K562 (cell line): ENCODE measurements at regions not wholly inside any gene's neighbourhood (a gene's known extent, or its start where the extent isn't known, plus 50 kb on each side); places are given as distances from the start of the nearest gene placed in this dataset.

ENCODE experiments used
- ASH1L ChIP-seq: fragments of 450-650 bp; IDR thresholded peaks from 2 replicates; pipeline ENCODE4 v1.6.1; 2018; ENCODE audit warnings: borderline replicate concordance, mild to moderate bottlenecking, low read depth; ENCODE audit not compliant: partially characterized antibody
- CC2D1A ChIP-seq: fragments of 450-650 bp; IDR thresholded peaks from 2 replicates; pipeline ENCODE4 v1.6.1; 2017; ENCODE audit warnings: mild to moderate bottlenecking
- ETV5 ChIP-seq: sonication (generic); formaldehyde crosslinking; IDR thresholded peaks from 2 replicates; pipeline ENCODE4 v1.4.0; 2020; ENCODE audit warnings: low read depth, mild to moderate bottlenecking, missing genetic modification reagents
- REST ChIP-seq, 2 experiments: fragments of 450-650 bp; formaldehyde crosslinking in 1 of 2; IDR thresholded peaks; 2 replicates each; pipeline versions ENCODE4 v1.4.0 to v1.6.1; 2014 to 2020; ENCODE audit warnings: mild to moderate bottlenecking in 2 of 2, borderline replicate concordance in 1 of 2, low read depth in 1 of 2
- TFE3 ChIP-seq: fragments of 450-650 bp; formaldehyde crosslinking; IDR thresholded peaks from 2 replicates; pipeline ENCODE4 v1.4.0; 2020; ENCODE audit warnings: mild to moderate bottlenecking, mixed read lengths
- USF1 ChIP-seq: sonication (generic); formaldehyde crosslinking; IDR thresholded peaks from 2 replicates; pipeline ENCODE4 v1.9.0; 2022; ENCODE audit warnings: mild to moderate bottlenecking, missing genetic modification reagents
- ZBTB40 ChIP-seq, 2 experiments: fragments of 450-650 bp in 1 of 2; sonication (generic) in 1 of 2; formaldehyde crosslinking in 1 of 2; IDR thresholded peaks; 2 replicates each; pipeline versions ENCODE4 v1.7.1 to v1.9.0; 2016 to 2022; ENCODE audit warnings: inconsistent platforms in 1 of 2, mild to moderate bottlenecking in 1 of 2, missing genetic modification reagents in 1 of 2

- TF ChIP-seq REST (IDR thresholded peaks at IDR 0.05; ENCODE audit: borderline replicate concordance), result peak; percentile 39; the same call in 1 of the 2 replicates
- no peak for TF ChIP-seq REST (CRISPR knock-in tag; IDR thresholded peaks at IDR 0.05; ENCODE audit: low read depth)
- peak; percentile 89 for TF ChIP-seq USF1 (CRISPR knock-in tag)
- TF ChIP-seq ASH1L, result peak; percentile 79
- 0 out of 2 replicates have a peak, but pooled peaks have one; percentile 18 for TF ChIP-seq ZBTB40 (IDR thresholded peaks at IDR 0.05)
- TF ChIP-seq ZBTB40 (CRISPR knock-in tag; IDR thresholded peaks at IDR 0.05), result no peak
- TF ChIP-seq CC2D1A, result peak; percentile 42; the same call in 1 of the 2 replicates
- peak; percentile 91 for TF ChIP-seq TFE3 (CRISPR knock-in tag)
- TF ChIP-seq ETV5 (CRISPR knock-in tag), result no peak
These were observed 119.7 kb upstream of the MRI1 start (continued) for GRCh38 chr19:13644645-13645044.
